DOHH2 (cell line): ENCODE measurements at regions not wholly inside any gene's neighbourhood (a gene's known extent, or its start where the extent isn't known, plus 50 kb on each side); places are given as distances from the start of the nearest gene placed in this dataset.

Experiments
- H3F3A ChIP-seq: fragments of 200-600 bp; sonication (generic), shearing (Covaris generic); 2 replicates; pipeline ENCODE4 v1.6.0; 2016; ENCODE audit warnings: antibody characterized with exemption, mild to moderate bottlenecking; ENCODE audit not compliant: control insufficient read depth, insufficient read depth
- H3K27ac ChIP-seq: fragments of 200-600 bp; sonication (generic); 2 replicates; pipeline ENCODE4 v1.5.1; 2014; ENCODE audit warnings: low read depth, mild to moderate bottlenecking, low read length, moderate library complexity
- H3K27me3 ChIP-seq: fragments of 200-600 bp; sonication (generic); 2 replicates; pipeline ENCODE4 v1.6.1; 2014; ENCODE audit warnings: mild to moderate bottlenecking, low read length, mixed read lengths; ENCODE audit not compliant: control insufficient read depth
- H3K36me3 ChIP-seq: fragments of 200-600 bp; sonication (generic); 2 replicates; pipeline ENCODE4 v1.6.1; 2014; ENCODE audit warnings: mild to moderate bottlenecking, low read length, moderate library complexity, mixed read lengths; ENCODE audit not compliant: control insufficient read depth
- H3K4me1 ChIP-seq: fragments of 200-600 bp; sonication (generic); 2 replicates; pipeline ENCODE4 v1.6.1; 2014; ENCODE audit warnings: mild to moderate bottlenecking, low read length, mixed read lengths; ENCODE audit not compliant: control insufficient read depth
- H3K4me2 ChIP-seq: fragments of 200-600 bp; sonication (generic); 2 replicates; pipeline ENCODE4 v1.6.0; 2014; ENCODE audit warnings: mild to moderate bottlenecking, low read length, moderate library complexity
- H3K4me3 ChIP-seq: fragments of 200-600 bp; sonication (generic); 2 replicates; pipeline ENCODE4 v1.5.1; 2014; ENCODE audit warnings: mild to moderate bottlenecking, low read length, mixed read lengths
- H3K79me2 ChIP-seq: fragments of 200-600 bp; sonication (generic); 2 replicates; pipeline ENCODE4 v1.6.1; 2014; ENCODE audit warnings: mild to moderate bottlenecking, low read length, mixed read lengths; ENCODE audit not compliant: control insufficient read depth
- H3K9me2 ChIP-seq: fragments of 200-600 bp; sonication (generic); replicated peaks from 2 replicates; pipeline ENCODE4 v1.6.1; 2014; ENCODE audit warnings: mild to moderate bottlenecking, low read length, mixed read lengths; ENCODE audit not compliant: control insufficient read depth
- H3K9me3 ChIP-seq: fragments of 200-600 bp; sonication (generic); 2 replicates; pipeline ENCODE4 v1.6.1; 2014; ENCODE audit warnings: antibody characterized with exemption, low read length, mixed read lengths; ENCODE audit not compliant: control insufficient read depth, insufficient read depth
- H4K20me1 ChIP-seq: fragments of 200-600 bp; sonication (generic); 2 replicates; pipeline ENCODE4 v1.6.0; 2014; ENCODE audit warnings: low read depth, mild to moderate bottlenecking, antibody characterized with exemption, low read length, moderate library complexity; ENCODE audit not compliant: control insufficient read depth, insufficient read depth
- CTCF ChIP-seq: fragments of 200-600 bp; sonication (generic); IDR thresholded peaks from one replicate; pipeline ENCODE4 v1.5.1; 2014; ENCODE audit warnings: antibody characterized with exemption, mild to moderate bottlenecking, low read depth, low read length; ENCODE audit not compliant: poor library complexity, severe bottlenecking
- EZH2phosphoT487 ChIP-seq: fragments of 200-600 bp; sonication (generic); IDR thresholded peaks from 2 replicates; pipeline ENCODE4 v1.6.1; 2017; ENCODE audit warnings: borderline replicate concordance, mild to moderate bottlenecking, antibody characterized with exemption, low read length, moderate library complexity, mixed read lengths

GRCh38 chr11:109799604-109800003 lies 293.6 kb upstream of the ZC3H12C start:
- Histone ChIP-seq H3K9me3 (no peaks in the 10 kb centered on the region), H3K79me2 (no peaks in the 10 kb centered on the region), H4K20me1 (no peaks in the 10 kb centered on the region), H3K4me1 (no peaks in the 10 kb centered on the region), H3K27me3 (no peaks in the 10 kb centered on the region), H3K36me3 (no peaks in the 10 kb centered on the region), H3F3A (no peaks in the 10 kb centered on the region), H3K4me3 (no peak overlapping the region), H3K4me2 (no peak overlapping the region), H3K27ac (no peak overlapping the region), H3K9me2 (no peaks in the 10 kb centered on the region)
- TF ChIP-seq CTCF, result no peak

GRCh38 chr11:109804911-109805310 lies 288.3 kb upstream of the ZC3H12C start:
- no peak for TF ChIP-seq EZH2phosphoT487
- TF ChIP-seq CTCF, result no peak
- no peaks in the 10 kb centered on the region for H3K9me2 ChIP-seq

DNA sequence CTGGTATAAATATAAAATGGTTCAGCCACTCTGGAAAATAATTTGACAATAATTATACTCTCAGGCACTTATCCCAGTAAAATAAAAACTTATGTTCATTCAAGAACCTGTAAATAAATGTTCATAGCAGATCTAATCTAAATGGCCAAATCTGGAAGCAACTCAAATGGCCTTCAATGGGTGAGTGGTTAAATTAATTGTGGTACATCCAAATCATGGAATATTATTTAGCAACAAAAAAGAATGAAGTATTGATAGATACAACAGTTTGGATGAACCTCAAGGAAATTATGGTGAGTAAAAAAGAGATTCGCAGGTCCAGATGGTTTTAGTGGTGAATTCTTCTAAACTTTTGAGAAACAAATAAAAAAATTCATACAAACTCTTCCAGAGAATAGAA lies 287.0 kb upstream of the ZC3H12C start:
- Histone ChIP-seq H3K4me3 (no peak overlapping the region), H3K9me2 (no peaks in the 10 kb centered on the region), H3K36me3 (no peaks in the 10 kb centered on the region)

More at GRCh38 chr11:109804911-109805310, 288.3 kb upstream of the ZC3H12C start:
- H3K36me3 ChIP-seq, result no peaks in the 10 kb centered on the region
- no peaks in the 10 kb centered on the region for H3K4me1 ChIP-seq
- no peaks in the 10 kb centered on the region for H3K79me2 ChIP-seq
- no peak overlapping the region for H3K4me3 ChIP-seq
- H4K20me1 ChIP-seq, result no peaks in the 10 kb centered on the region
- no peak overlapping the region for H3K27ac ChIP-seq
- H3K27me3 ChIP-seq, result no peaks in the 10 kb centered on the region
- H3K9me3 ChIP-seq, result no peaks in the 10 kb centered on the region
- no peak overlapping the region for H3K4me2 ChIP-seq
- H3F3A ChIP-seq, result no peaks in the 10 kb centered on the region

More for the DNA sequence above, 287.0 kb upstream of the ZC3H12C start:
- Histone ChIP-seq H3K4me2 (no peak overlapping the region), H4K20me1 (no peaks in the 10 kb centered on the region), H3K27ac (no peak overlapping the region), H3K79me2 (no peaks in the 10 kb centered on the region), H3F3A (no peaks in the 10 kb centered on the region), H3K9me3 (no peaks in the 10 kb centered on the region), H3K4me1 (no peaks in the 10 kb centered on the region), H3K27me3 (no peaks in the 10 kb centered on the region)
- no peak for TF ChIP-seq EZH2phosphoT487
- TF ChIP-seq CTCF, result no peak
